HG02588 (cell line): ENCODE measurements at regions not wholly inside any gene's neighbourhood (a gene's known extent, or its start where the extent isn't known, plus 50 kb on each side); places are given as distances from the start of the nearest gene placed in this dataset.

Experiments
- ATAC-seq: cut with Tn5 transposase; IDR thresholded peaks from one replicate; pipeline ENCODE4 v1.9.1; 2021; ENCODE audit warnings: mild to moderate bottlenecking, moderate library complexity; ENCODE audit not compliant: unreplicated experiment

DNA sequence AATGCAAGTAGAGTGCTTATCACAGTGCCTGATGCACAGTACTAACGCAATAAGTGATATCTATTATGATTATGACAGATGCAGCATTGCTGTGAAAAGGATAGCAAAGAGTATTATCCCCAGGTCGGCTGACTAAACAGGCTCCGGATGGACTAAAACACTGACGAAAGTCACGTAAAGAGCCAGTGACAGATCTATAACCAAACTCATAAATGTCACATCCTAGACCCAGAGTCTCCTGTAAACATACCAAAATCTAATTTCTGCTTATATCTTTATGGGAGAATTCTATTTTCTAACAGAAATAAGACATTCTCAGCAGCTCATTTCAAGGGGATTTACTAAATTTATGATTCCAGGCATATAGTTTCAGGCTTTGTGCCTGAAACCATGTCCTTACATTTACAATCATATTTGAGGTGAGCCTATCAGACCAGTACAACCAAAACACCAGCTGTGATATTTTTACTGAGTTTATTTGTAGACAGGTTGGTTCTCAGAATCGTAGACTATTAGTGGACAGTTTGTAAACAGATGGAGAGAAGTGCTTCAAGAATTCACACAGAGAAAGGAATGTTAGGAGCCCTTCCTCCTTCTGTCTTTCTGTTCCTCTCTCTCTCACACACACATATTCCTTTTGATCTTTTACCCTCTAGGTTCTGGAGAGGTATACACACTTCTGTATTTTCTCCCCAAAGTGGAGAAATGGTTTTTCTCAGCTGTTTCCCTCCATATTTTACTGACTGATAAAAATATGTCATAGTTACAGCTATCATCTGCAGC, 52.4 kb upstream of the WDR26 start:
- ATAC-seq, result no peak

DNA sequence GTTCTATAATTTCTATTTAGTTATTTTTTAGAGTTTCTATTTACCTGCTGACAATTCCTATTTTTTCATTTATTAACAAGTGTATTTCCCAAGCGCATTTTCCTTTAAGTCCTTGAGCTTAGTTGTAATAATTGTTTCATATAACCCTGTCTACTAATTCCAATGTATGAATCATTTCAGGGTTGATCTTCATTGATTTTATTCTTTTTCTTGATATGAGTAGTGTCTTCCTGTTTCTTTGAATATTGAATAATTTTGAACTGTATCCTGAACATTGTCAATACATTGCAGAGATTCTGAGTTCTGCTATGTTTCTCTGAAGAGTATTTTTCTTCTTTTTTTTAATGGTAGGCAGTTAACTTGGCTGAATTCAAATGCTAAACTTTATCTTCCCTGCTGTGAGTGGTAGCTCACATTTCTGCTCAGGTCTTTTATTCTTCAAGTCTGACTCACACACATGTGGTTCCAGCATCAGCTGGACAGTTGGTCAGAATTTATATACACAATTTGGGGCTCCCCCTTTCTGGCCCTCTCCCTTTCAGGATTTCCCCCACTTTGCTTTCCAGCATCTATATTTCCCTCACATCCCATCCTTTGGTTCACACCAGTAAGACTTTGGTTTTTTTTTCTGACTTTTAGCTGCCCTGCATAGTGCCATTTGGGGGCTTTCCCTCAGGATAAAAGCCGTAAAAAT, 54.4 kb upstream of the WDR26 start:
- ATAC-seq, result peak; percentile 55

DNA sequence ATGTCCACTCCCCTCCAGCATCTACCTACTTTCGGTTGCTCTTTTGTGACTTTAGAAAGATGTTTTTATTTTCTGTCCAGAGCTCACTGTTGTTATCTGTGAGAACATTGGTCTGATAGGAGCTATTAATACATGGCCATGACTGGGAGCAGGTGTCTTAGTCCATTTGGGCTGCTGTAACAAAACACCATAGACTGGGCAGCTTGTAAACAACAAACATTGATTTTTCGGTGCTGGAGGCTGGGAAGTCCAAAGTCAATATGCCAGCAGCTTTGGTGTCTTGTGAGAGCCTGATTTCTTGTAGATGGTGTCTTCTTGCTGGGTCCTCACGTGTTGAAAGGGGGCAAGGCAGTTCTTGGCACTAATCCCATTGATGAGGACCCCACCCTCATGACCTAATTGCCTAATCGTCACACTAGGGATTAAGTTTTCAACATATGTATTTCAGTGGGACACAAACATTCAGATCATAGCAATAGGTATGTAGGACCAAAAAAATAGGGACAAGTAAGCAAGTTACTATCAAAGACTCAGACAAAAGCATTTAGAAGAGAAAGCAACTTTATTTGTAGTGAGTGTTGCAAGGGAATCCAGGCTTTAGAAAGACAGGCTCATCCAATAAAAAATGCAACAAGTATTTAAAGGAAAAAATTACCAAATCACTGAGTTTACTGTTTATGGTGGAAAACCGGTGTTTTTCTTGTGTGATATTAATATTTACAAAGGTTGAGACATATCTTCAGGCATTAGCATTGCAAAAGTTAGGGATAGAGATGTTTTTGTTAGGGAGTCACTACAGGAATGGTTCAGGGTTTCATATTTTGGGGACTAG, 55.2 kb upstream of the WDR26 start:
- no peak for ATAC-seq

DNA sequence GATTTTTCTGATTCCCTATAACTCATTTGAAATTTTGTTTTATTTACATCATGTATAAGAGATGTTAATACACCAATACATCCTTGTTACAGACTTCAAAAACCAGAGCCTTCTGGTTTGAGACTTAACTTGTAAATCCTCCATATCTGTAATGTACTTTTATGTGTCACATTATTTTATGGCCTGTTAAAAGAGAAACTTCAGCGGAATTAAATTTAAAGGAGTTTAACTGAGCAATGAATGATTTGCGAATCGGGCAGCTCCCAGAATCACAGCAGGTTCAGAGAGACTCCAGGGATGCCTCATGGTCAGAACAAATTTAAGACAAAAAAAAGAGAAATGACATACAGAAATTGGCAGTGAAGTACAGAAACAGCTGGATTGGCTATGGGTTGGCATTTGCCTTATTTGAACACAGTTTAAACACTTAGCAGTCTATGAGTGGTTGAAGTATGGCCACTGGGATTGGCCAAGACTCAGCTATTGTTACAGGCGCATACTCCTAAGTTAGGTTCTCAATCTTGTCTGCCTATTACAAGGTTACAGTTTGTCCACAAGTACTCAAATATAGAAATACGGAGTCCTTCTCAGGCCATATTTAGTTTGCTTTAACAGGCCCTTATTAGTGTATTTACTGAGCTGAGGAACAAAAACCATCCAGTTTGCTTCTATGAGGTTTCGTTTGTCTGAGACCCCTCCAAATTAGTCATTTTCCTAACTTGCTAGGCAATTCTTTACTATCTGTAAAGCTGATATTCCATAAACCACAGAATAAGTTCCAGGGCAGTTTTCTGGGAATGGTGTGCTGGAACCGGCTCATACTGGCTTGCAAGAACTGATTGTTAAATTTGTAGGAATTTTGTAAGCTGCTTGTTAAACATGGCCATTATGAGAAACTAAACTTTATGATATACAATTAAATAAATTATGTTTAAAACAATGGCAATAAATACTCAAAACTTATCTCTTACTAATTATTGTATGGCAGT, 56.2 kb upstream of the WDR26 start:
- ATAC-seq, result no peak

DNA sequence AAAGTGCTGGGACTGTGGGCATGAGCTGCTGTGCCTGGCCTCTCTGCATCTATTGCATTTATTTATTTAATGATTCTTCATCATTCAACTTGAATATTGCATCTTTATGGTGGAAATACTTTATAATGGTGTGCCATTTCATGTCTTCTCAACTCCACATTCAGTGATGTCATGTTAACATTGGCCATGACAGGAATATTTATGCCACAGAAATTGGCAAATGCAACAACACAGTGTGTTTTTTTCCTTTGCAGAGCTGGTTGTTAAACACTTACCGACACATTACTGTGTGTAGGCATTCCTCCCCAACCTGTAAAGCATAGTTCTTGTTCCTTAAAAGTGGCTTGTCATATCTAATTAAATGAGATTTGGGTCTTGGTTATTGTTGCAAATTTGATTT, 57.4 kb upstream of the WDR26 start:
- no peak for ATAC-seq

DNA sequence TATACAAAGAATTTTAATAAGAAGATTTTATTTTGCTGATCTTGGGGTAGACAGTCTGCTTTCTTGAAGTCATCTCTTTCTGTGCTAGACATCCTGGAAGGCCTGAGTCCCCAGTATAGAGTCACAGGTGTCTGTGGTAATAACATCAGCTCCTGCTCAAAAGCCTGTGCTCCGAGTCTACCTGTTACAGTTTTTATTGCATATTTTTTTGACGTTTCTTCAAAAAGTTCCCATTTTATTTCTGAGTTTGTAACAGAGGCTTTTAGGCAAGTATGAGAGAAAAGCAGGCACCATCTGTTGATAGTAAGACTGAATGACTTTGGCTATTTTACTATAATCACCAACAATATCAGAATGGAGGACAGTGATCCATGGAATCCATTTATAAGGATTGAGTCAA, 58.0 kb upstream of the WDR26 start:
- no peak for ATAC-seq

DNA sequence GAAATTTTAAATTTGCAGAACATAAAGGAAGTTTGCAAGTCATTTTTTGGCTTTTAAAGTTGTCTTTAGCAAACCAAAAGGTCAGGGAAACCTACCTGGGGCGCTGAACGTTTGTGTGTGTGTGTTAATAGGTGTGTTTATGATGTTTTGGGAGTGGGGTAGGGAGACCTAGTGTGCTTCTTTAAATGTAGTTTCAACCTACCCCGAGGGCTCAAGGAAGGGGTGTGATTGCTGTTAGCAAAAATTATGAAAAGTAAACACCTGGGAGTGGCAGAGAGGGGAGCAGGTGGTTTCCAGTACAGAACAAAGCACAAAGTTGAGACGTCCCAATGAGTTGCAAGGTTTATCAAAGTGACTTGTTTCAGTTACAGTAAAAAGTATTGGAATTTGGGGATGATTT, 58.7 kb upstream of the WDR26 start:
- no peak for ATAC-seq

DNA sequence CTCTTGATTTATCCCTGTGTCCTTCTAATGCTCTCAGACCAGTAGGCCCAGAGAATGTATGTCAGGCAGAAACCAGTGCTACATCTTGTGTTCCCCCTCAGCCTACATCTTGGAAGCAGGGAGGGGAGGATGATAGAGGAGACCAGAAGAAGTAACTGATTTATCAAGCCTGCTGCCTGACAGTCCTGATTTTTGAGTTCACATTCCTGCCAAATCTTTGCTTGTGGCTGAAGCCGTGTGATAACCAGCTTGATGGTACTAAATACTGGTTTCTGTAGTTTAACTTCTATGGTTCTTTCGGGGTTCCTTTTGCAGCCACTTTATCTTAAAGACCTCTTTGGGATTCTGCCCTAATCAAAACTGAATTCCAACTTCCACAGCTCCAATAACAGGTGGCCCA, 59.7 kb upstream of the WDR26 start:
- ATAC-seq, result no peak

DNA sequence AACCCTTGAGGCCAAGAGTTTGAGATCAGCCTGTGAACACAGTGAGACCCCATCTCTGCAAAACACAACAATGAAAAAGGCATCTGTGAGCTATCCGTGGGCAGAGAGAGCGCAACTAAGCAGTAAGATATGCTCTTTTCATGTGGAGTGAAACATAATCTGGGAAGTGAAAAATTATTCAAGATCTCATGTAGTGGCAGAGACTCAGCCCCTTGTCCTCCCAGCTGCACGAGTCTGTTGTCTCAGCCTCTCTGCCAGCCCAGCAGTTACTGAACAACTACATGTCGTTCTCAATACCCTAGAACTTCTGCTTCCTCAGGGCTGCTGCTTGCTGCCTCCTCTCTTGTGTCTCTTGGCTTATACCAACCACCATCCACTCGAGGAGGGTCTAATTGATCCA, 61.3 kb upstream of the WDR26 start:
- ATAC-seq, result no peak

DNA sequence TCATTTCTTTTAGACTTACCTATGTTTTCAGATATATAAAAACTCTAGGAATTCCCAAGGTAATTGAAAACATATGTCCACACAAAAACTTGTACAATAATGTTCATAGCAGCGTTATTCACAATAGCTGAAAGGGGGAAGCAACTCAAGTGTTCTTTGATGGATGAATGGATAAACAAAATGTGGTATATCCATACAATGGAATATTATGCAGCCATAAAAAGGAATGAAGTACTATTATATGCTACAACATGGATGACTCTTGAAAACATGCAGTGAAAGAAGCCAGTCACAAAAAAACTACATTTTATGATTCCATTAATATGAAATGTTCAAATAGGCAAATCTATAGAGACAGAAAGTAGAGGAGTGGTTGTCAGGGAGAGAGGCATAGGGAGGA, 62.2 kb upstream of the WDR26 start:
- ATAC-seq, result no peak

DNA sequence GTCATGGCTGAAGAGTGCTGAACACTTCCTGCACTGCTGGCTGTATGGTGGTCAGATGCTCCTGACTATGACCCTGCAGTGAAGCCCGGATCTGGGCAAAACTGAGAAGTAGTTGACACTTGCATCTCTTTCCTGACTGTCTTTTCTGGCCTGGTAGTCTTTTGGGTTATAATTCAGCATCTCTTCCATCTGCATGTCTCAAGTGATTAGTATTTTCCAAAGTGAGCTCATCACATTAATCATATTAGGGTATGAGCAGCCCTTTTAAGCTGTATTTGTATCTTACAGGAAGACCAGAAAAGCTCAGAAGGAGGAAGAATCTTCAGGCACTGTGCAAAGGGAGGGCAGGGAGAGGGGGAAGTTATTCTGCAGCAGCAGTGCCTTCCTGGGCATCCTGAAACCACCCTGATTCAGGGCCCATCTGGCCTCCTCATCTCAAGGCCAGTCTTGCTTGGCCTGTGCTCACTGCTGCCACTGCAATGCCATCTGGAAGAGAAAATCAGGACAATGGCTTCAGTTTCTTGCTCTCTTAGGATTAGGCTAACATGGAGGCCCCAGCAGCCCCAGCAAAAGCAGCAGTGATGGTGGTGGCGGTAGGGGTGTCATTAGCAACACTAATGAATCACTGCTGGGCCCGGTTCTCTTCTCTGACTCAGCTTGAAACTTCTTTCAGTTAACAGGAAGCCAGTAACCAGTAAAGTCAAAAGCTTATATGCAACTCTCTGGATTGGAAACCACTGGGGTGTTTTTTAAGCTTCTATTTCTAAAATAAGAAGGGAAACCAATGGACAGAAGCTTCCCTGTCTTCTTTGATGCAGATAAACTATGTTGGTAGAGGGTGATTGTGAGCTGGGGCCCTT, 63.3 kb upstream of the WDR26 start:
- peak; percentile 97 for ATAC-seq

DNA sequence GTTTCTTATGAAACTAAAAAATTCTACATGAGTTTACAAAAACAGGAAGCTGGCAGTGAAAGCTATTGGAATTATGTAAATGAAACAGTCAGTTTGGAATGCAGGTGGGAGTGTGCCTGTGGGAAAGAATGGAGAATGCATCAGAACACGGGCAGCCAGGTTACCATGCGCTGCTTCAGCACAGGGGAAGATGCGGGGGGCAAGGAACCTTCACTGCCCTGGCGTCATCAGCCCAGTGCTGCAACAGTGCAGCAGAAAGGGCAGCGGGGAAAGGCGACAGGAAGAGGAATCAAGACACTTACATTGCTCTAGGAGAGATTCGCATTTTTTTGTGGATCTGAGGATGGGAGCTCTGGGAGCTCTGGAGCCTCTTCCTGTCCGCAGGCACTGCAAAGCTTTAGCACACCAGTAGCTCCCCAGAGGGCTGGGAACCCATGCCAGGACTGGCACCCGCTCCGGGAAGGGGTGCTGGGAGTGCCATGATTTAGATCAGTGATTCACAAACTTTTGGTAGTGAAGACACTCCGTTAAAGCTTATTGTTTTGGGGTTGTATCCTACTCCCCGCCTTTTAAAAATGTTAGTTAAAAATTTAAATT, 64.1 kb upstream of the WDR26 start:
- ATAC-seq, result peak; percentile 6

DNA sequence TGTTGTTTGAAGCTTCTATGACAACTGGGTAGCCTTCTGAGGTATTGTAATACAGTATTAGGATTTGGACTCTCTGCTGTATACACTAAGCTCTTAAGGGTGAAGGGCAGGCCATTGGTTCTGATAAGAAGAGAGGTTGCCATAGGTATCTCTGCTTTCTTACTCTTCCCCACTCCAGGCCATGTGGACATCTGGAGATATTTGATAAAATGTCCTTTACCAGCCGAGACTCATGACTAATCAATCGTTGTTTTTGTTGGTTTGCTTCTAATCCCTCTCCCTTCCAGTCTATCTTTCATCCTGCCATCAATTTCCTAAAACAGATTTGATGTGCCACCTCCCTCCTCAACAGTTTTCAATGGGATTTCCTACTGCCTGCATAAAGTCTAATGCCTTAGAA, 64.6 kb upstream of the WDR26 start:
- ATAC-seq, result no peak

DNA sequence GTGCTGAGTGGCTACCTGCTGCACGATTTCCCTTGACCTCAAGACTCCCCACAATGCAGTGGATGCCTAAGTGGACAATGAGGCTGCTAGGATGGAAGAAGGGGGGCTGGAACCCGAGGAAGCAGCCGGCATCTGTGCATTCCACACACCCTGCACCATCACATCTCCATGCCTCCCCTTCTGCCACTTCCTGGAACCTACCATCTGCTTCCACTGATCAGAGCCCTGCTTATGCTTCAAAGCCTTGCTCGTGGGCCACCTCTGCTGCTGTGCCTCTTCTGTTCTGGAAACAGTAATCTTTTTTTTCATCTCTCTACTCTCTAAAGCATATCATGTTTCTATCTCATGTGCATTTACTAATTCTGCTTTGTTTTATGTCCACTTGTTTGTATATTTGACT, 66.2 kb upstream of the WDR26 start:
- ATAC-seq, result no peak

DNA sequence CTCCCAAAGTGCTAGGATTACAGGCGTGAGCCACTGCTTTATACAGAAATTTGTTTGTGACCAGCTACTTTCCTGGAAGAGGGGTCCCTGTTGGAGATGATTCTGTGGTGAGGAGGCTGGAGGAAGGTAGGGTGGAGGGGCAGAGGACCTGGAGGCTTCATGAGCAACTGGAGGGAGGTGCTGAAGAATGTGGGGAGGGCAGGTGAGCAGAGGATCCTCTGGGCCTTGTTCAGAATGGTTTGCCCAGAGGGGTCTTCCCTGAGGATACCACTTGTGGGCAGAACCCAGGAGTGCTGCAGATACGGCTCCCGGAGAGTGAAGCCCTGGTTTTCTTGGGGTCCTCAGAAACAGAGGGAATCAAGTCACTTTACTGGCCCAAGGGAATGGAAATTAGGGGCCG, 67.2 kb upstream of the WDR26 start:
- ATAC-seq, result no peak

DNA sequence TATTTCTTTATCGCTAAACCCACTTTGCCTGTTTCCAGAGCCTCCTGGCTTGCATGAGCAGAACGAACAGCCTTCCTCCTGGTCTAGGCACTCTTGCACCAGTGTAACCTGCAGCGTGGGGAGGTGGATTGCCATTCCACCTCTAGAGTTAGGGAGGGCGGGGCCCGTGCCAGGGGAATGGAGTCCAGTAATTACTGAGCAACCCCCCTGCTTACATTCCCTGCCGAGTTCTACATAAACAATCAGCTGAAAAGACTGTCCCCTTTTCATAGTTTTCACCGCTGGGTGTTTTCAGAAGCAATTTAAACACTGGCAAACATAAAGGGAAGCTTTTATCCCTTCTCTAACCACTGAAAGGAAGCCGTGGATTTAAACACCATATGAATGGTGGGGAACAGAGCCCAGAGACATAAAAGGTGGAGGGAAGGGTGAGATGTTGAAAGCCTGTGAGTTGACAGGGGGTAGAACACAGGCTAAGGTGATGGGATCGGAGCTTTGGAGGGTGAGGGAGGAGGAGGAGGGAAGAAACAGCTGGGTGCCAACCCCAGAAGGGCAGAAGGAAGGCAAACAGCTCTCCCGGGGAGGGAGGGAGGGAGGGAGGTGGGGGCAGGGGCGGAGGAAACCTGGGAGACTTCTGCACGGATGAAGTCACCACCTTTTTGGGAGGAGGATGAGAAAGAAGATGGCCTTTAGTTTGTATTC, 68.0 kb upstream of the WDR26 start:
- ATAC-seq, result no peak

DNA sequence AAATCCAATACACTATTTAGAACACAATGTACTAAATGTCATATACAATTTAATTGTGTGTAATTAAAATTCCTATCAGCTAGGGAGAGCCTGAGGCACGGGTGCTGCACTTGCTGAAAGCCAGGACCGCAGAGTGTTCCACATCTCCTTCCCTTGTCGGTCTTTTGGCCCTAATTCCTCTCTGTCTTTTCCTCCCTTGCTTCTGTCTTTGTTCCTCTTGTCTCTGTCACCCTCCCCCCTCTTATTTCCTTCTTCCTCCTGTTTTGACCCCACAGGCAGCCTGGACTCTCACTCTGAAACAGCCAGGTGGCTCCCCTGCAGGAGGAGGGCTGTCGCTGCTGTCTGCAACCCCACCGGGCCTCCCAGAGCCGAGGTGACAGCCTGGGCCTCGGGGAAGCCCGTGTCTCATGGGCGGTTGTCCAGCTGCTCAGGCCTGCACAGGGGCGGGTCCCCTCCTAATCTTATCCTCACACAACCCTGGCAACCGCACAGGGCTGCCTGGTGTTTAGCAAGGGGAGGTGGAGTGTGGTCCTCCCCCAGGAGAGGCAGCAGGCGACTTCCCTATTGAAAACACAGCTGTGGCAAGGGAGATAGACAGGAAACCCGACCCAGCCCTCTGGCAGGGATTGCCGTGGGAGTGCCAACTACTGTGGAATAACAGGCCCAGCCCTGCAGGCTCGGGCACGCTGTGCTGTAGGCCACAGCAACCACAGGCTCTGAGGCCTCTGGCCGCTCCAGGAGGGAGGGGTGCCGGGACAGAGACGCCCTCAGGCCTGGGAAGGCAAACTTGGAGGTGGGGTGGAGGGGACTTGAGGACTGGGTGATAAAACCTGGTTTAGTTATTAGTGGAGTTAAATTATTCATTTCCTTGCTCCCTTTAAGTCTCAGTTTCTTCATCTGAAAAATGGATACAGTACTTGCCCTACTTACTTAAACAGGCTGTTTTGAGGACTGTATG, 68.8 kb upstream of the WDR26 start:
- peak; percentile 94 for ATAC-seq
